Type B pancreatic cell (in vitro differentiated cells): ENCODE measurements at regions not wholly inside any gene's neighbourhood (a gene's known extent, or its start where the extent isn't known, plus 50 kb on each side); places are given as distances from the start of the nearest gene placed in this dataset.
A peak's percentile ranks its signal among the peaks of the same experiment; 100 is the strongest.

Experiments used
- DNase-seq: peaks from one replicate; pipeline ENCODE4 v3.0.0; 2021; ENCODE audit warnings: mixed read lengths; ENCODE audit not compliant: unreplicated experiment; ENCODE audit errors: extremely low spot score
- H3K27ac Mint-ChIP-seq: 2 replicates; pipeline ENCODE4 v1.8.0; 2021; ENCODE audit warnings: mild to moderate bottlenecking, mixed read lengths
- H3K27me3 Mint-ChIP-seq: 2 replicates; pipeline ENCODE4 v1.8.0; 2021; ENCODE audit warnings: mixed read lengths
- H3K36me3 Mint-ChIP-seq: 2 replicates; pipeline ENCODE4 v1.8.0; 2021; ENCODE audit warnings: mixed read lengths
- H3K4me1 Mint-ChIP-seq: one replicate; pipeline ENCODE4 v1.8.0; 2021; ENCODE audit warnings: mixed read lengths; ENCODE audit not compliant: unreplicated experiment
- H3K4me3 Mint-ChIP-seq: 2 replicates; pipeline ENCODE4 v1.8.0; 2021; ENCODE audit warnings: mild to moderate bottlenecking, mixed read lengths
- H3K9me3 Mint-ChIP-seq: 2 replicates; pipeline ENCODE4 v1.8.0; 2021; ENCODE audit warnings: mixed read lengths
- TF ChIP-seq, protein P1 (sequence below): fragments of 200-600 bp; sonication (generic); conservative IDR thresholded peaks from 2 replicates; pipeline ENCODE4 v1.5.0; 2021; ENCODE audit warnings: antibody characterized with exemption, mild to moderate bottlenecking

DNA sequence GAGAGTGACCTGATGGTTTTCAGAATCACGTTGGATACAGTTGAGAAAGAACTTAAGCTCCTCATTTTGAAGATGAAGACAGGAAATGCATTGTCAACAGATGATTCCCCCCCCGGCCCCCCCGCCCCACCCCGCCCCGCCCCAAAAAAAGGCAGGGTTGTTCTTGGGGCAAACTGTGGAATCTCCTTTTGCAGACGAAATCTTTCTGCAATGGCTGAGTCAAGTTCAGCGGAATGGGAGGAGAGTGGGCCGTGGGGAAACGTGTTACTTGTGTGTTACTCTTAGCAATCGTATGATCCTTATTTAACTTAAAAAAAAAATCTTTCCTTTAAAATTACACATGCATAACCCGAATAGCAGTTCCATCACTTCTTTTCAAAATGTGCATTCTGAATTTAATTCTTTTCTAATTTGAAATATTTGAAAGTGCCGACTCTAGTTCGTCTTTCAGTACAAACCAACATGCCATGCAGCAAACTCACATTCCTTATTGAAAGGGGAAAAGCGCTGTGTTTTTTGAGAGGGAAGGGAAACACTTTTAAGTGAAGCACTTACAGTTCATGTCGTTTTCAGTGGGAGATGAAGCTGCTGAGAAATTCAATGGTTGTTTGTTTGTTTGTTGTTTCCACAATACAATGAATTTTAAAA lies 348.5 kb upstream of the ARGLU1 start:
- peaks cover 30% of the 10 kb centered on the region for H3K4me1 Mint-ChIP-seq

DNA sequence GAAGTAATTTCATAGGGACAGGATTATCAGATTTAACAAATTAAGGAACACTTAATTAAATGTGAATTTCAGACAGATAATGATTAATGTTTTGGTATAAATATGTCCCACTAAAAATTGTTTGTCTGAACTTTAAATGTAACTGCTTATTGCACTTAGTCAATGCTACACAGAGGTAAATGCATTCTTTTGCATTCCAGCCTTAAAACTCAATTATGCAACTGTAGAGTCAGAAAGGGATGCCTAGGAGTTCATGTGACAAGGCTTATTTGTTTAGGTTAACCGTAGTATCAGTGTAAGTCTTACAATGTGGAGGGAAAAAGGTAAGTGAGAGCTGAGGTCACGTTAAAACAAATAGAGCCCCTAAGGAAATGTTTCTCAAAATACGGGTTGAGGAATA lies 347.2 kb upstream of the ARGLU1 start:
- DNase-seq, result no peak
- Mint-ChIP-seq H3K36me3 (no peaks in the 10 kb centered on the region), H3K4me1 (peaks cover 26% of the 10 kb centered on the region), H3K9me3 (peaks cover 9% of the 10 kb centered on the region), H3K27ac (peak overlapping the region; percentile 18), H3K27me3 (peaks cover 7% of the 10 kb centered on the region), H3K4me3 (peak overlapping the region; percentile 5)
- TF ChIP-seq, protein P1, sequence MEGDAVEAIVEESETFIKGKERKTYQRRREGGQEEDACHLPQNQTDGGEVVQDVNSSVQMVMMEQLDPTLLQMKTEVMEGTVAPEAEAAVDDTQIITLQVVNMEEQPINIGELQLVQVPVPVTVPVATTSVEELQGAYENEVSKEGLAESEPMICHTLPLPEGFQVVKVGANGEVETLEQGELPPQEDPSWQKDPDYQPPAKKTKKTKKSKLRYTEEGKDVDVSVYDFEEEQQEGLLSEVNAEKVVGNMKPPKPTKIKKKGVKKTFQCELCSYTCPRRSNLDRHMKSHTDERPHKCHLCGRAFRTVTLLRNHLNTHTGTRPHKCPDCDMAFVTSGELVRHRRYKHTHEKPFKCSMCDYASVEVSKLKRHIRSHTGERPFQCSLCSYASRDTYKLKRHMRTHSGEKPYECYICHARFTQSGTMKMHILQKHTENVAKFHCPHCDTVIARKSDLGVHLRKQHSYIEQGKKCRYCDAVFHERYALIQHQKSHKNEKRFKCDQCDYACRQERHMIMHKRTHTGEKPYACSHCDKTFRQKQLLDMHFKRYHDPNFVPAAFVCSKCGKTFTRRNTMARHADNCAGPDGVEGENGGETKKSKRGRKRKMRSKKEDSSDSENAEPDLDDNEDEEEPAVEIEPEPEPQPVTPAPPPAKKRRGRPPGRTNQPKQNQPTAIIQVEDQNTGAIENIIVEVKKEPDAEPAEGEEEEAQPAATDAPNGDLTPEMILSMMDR, result no peak

More for the DNA sequence above, 348.5 kb upstream of the ARGLU1 start:
- TF ChIP-seq, protein P1, result no peak
- peaks cover 4% of the 10 kb centered on the region for H3K9me3 Mint-ChIP-seq
- peak overlapping the region; percentile 28 for H3K27ac Mint-ChIP-seq
- peaks cover 7% of the 10 kb centered on the region for H3K27me3 Mint-ChIP-seq
- peak overlapping the region; percentile 59 for H3K4me3 Mint-ChIP-seq
- H3K36me3 Mint-ChIP-seq, result no peaks in the 10 kb centered on the region
- DNase-seq, result no peak

DNA sequence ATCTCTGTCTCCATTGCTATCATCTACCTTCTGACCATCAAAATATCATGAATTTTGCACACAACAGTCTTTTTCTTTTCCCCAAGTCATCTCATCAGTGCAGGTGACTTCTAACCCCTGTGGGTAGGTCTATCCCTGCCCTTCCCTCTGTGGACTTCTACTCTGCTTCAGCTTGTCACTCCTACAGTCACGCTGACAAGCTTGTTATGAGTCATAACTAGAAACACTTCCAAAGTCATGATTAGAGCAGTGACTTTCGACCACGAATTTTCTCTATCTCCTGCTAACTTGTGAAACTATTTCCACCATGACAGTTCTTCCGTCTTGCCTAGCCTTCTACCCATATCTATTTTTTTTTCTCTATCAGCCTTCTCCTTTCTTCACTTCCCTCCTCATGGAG lies 343.7 kb upstream of the ARGLU1 start:
- Mint-ChIP-seq H3K36me3 (no peaks in the 10 kb centered on the region), H3K4me1 (peaks cover 22% of the 10 kb centered on the region), H3K9me3 (peaks cover 9% of the 10 kb centered on the region), H3K4me3 (no peak overlapping the region), H3K27me3 (peaks cover 26% of the 10 kb centered on the region), H3K27ac (no peak overlapping the region)
- DNase-seq, result no peak
- TF ChIP-seq, protein P1, result no peak

DNA sequence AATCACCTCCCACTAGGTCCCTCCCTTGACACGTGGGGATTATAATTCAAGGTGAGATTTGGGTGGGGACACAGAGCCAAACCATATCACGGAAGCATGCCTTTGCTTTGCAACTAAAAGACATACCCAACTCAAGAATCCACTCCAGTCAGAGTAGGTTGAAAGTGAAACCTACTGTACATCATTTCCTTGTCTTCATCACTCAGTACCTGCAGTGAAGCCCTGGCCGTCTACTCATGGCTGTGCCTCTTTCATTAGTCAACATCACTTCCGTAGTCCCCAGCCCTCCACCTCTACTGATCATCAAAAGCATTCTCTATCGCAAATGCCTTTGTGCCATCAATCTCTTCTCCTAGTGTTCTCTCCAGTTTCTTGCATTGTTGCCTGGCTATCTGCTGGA lies 343.1 kb upstream of the ARGLU1 start:
- DNase-seq, result no peak
- Mint-ChIP-seq H3K4me1 (peaks cover 22% of the 10 kb centered on the region), H3K9me3 (peaks cover 9% of the 10 kb centered on the region), H3K36me3 (no peaks in the 10 kb centered on the region), H3K4me3 (no peak overlapping the region), H3K27me3 (peaks cover 30% of the 10 kb centered on the region), H3K27ac (peak overlapping the region; percentile 4)
- TF ChIP-seq, protein P1, result no peak

DNA sequence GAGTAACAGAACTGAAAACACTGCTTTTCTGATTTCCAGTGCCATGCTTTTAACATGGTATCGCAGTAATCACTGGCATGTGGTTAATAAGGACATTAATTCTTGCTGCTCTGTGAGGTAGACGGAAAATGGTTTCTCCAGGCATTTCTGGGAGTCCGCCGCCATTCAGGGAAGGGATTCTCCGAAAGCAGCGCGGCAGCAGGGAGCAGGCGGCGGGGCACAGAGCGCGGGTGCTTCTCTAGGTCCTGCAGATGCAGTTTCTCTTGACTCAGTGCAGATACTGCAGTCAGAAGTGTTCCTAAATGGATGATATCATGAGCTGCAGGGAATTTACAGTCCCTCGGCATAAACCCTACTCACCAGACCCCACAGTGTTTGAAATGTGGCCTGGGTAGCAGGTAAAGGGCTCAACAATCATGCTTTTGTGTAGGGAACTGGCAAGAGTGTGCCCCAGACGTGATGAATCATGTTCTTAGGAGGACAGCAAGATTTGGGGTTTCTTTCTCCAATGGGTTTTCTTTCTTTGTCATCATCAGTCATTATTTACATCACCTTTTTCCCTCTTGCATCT lies 338.6 kb upstream of the ARGLU1 start:
- H3K4me1 Mint-ChIP-seq, result peaks cover 18% of the 10 kb centered on the region
- peaks cover 29% of the 10 kb centered on the region for H3K27me3 Mint-ChIP-seq
- no peaks in the 10 kb centered on the region for H3K36me3 Mint-ChIP-seq
- H3K9me3 Mint-ChIP-seq, result peaks cover 6% of the 10 kb centered on the region
- no peak overlapping the region for H3K27ac Mint-ChIP-seq
- TF ChIP-seq, protein P1, result no peak
- no peak for DNase-seq
- no peak overlapping the region for H3K4me3 Mint-ChIP-seq
